ENCODE measurements at regions not wholly inside any gene's neighbourhood (a gene's known extent, or its start where the extent isn't known, plus 50 kb on each side); places are given as distances from the start of the nearest gene placed in this dataset.

- TF ChIP-seq BCLAF1 (IDR thresholded peaks at IDR 0.05) (peak; percentile 69; the same call in 1 of the 2 replicates), MYC (IDR thresholded peaks at IDR 0.05; ENCODE audit: insufficient read depth, insufficient read length, insufficient replicate concordance, low read length, severe bottlenecking) (no peak), POLR2AphosphoS2 (IDR thresholded peaks at IDR 0.05; ENCODE audit: low read depth, low read length) (no peak), STAT3 (IDR thresholded peaks at IDR 0.05; ENCODE audit: low read depth, low read length) (no peak), HDGF (IDR thresholded peaks at IDR 0.05) (no peak), REST (IDR thresholded peaks at IDR 0.05; ENCODE audit: low read depth, low read length) (no peak), YY1 (IDR thresholded peaks at IDR 0.05; ENCODE audit: low read depth, low read length) (peak; percentile 48; the same call in 1 of the 2 replicates), CREB1 (IDR thresholded peaks at IDR 0.05; ENCODE audit: low read depth) (peak; percentile 63; the same call in 1 of the 2 replicates), GATAD2B (conservative IDR thresholded peaks at IDR 0.05; ENCODE audit: low read depth) (peak; percentile 37; the same call in 1 of the 2 replicates), SREBF1 (IDR thresholded peaks at IDR 0.05; ENCODE audit: low read length) (peak; percentile 41; the same call in 1 of the 2 replicates), ATF7 (IDR thresholded peaks at IDR 0.05; ENCODE audit: low read depth) (peak; percentile 98), IKZF1 (conservative IDR thresholded peaks at IDR 0.05) (peak; percentile 87), POLR2AphosphoS5 (IDR thresholded peaks at IDR 0.05; ENCODE audit: low read length) (no peak), NR2C2 (IDR thresholded peaks at IDR 0.05; ENCODE audit: borderline replicate concordance, control insufficient read depth, insufficient read length, low read depth) (no peak), CBX3 (IDR thresholded peaks at IDR 0.05; ENCODE audit: borderline replicate concordance, low read depth) (no peak), RAD51 (IDR thresholded peaks at IDR 0.05) (peak; percentile 24; the same call in 1 of the 2 replicates), RUNX3 (IDR thresholded peaks at IDR 0.05; ENCODE audit: low read length) (peak; percentile 95), ELK1 (IDR thresholded peaks at IDR 0.05; ENCODE audit: low read depth, low read length) (0 out of 2 replicates have a peak, but pooled peaks have one; percentile 38), ZZZ3 (IDR thresholded peaks at IDR 0.05; ENCODE audit: control insufficient read depth, insufficient read length, low read depth) (no peak), BRCA1 (IDR thresholded peaks at IDR 0.05; ENCODE audit: low read depth, low read length) (no peak), DPF2 (IDR thresholded peaks at IDR 0.05) (peak; percentile 74; the same call in 1 of the 2 replicates)
Observed at GRCh38 chr20:11267131-11267761, 593.4 kb upstream of the JAG1 start (continued).

All from GM12878 (cell line).